Effector memory CD4-positive, alpha-beta T cell (primary cell): ENCODE measurements at regions not wholly inside any gene's neighbourhood (a gene's known extent, or its start where the extent isn't known, plus 50 kb on each side); places are given as distances from the start of the nearest gene placed in this dataset.
"Not testable (repeated sequence)": the region's sequence is repeated elsewhere in the genome, so short reads cannot be mapped to it uniquely, and the experiment has no call there.

Source experiments
- DNase-seq, 3 donors: peaks; one replicate each; pipeline ENCODE4 v3.0.0-alpha.2; 2020
- H3K27ac ChIP-seq: 2 replicates; pipeline ENCODE4 v1.7.0; 2013; ENCODE audit warnings: mild to moderate bottlenecking, low read length, moderate library complexity; ENCODE audit not compliant: insufficient read depth, poor library complexity, severe bottlenecking
- H3K27me3 ChIP-seq: replicated peaks from 2 replicates; pipeline ENCODE4 v1.7.0; 2013; ENCODE audit warnings: mild to moderate bottlenecking, low read length; ENCODE audit not compliant: insufficient read depth, control insufficient read depth, poor library complexity, severe bottlenecking
- H3K36me3 ChIP-seq: 2 replicates; pipeline ENCODE4 v1.7.0; 2013; ENCODE audit warnings: mild to moderate bottlenecking, low read length, moderate library complexity; ENCODE audit not compliant: control insufficient read depth, insufficient read depth
- H3K4me1 ChIP-seq: 2 replicates; pipeline ENCODE4 v1.7.0; 2013; ENCODE audit warnings: low read length, mild to moderate bottlenecking; ENCODE audit not compliant: control insufficient read depth, insufficient read depth, poor library complexity, severe bottlenecking
- H3K4me3 ChIP-seq: 2 replicates; pipeline ENCODE4 v1.7.0; 2013; ENCODE audit warnings: low read length, low read depth, mild to moderate bottlenecking; ENCODE audit not compliant: insufficient read depth, poor library complexity, severe bottlenecking
- H3K9me3 ChIP-seq: 2 replicates; pipeline ENCODE4 v1.7.0; 2013; ENCODE audit warnings: mild to moderate bottlenecking, low read length, moderate library complexity; ENCODE audit not compliant: control insufficient read depth

DNA sequence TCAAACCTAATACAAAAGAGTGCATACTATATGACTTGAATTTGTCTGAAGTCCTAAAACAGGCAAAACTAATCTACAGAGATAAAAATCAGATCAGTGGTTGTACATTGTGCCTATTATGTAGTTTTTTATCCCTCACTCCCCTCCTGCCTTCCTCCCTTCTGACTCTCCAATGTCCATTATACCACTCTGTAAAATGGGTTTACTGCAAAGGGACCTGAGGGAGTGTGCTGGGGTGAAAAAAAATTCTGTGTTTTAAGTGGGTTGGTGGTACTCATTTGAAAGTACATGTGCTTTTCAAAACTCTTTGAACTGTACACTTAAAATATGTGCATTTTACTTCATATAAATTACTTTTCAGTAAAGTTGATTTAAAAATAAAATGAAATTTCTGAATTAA, 89.0 kb upstream of the UBE2E3 start:
- Histone ChIP-seq H3K4me1 (no peaks in the 10 kb centered on the region), H3K36me3 (no peaks in the 10 kb centered on the region), H3K27ac (no peak overlapping the region), H3K9me3 (no peaks in the 10 kb centered on the region), H3K4me3 (no peak overlapping the region), H3K27me3 (no peaks in the 10 kb centered on the region)
- DNase-seq, result no peak

DNA sequence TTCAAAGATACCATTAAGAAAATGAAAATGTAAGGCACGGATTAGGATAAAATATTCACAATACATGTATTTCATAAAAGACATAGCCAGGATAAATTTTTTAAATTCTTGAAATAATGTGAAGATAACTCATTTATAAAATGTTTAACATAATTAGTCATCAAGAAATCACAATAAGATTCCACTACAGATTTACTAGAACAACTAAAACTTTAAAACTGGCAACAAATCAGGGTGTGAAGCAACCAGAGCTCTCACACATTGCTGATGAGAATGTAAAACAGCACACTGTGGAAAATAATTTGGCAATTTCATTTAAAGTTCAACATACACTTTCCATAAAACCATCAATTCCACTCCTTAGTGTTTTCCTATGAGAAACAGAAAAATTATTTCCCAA, 89.6 kb upstream of the UBE2E3 start:
- no peak overlapping the region for H3K4me3 ChIP-seq
- no peaks in the 10 kb centered on the region for H3K27me3 ChIP-seq
- no peaks in the 10 kb centered on the region for H3K36me3 ChIP-seq
- H3K27ac ChIP-seq, result no peak overlapping the region
- no peaks in the 10 kb centered on the region for H3K9me3 ChIP-seq
- H3K4me1 ChIP-seq, result no peaks in the 10 kb centered on the region
- DNase-seq, result no peak

DNA sequence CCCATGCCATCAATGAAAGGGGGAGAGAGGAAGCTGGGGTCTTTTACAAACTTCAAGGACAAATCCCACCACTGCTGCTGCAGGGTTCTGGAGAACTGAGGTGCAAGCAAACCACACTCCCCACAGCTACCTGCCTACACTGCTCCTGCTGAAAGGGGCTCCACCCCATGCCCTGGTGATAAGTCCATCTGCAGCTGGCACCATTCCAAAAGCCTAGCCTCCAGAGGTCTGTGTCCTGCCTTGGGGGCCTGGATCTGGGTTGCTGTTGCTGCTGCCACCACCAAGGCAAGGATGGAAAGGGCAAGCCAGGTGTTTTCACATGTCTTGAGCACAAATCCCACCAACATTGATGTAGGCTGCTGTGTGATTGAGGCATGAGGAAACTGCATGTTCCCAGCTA, 97.4 kb upstream of the UBE2E3 start:
- Histone ChIP-seq H3K36me3 (no peaks in the 10 kb centered on the region), H3K4me1 (no peaks in the 10 kb centered on the region), H3K27ac (no peak overlapping the region), H3K4me3 (no peak overlapping the region), H3K9me3 (no peaks in the 10 kb centered on the region), H3K27me3 (no peaks in the 10 kb centered on the region)
- DNase-seq, result no peak

DNA sequence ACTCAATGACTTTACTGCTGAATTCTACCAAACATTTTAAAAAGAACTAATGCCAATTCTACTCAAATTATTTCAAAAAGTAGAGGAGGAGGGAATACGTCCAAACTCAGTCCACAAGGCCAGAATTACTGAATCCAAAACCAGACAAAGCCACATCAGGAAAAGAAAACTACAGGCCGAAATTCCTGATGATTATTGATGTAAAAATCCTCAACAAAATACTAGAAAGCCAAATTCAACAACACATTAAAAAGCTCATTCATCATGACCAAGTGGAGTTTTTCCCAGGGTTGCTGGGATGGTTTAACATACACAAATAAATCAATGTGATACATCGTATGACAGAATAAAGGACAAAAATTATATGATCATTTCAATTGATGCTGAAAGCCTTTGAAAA, 103.9 kb upstream of the UBE2E3 start:
- H3K36me3 ChIP-seq, result no peaks in the 10 kb centered on the region
- H3K27ac ChIP-seq, result no peak overlapping the region
- H3K4me1 ChIP-seq, result no peaks in the 10 kb centered on the region
- H3K27me3 ChIP-seq, result no peaks in the 10 kb centered on the region
- no peak for DNase-seq
- H3K4me3 ChIP-seq, result no peak overlapping the region
- H3K9me3 ChIP-seq, result no peaks in the 10 kb centered on the region

DNA sequence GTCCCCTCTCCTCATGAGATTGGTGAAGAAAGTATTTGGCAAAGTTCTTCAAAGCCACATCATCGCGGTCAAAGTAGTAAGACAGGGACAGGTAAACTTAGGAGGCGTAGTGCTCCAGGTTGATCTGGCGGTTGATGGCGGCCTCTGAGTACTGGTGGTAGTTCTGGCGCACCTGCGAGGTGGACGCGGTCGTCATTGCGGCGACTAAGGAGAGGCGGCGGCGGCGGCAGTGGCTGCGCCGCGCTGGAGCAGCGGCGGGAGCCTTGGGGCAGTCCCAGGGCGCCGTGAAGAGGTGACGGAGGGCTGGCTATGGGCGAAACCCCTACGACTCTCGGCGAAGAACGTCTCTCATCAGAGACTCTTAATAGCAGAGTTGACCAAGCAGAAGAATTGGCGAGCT, 107.2 kb upstream of the UBE2E3 start:
- H3K4me1 ChIP-seq, result no peaks in the 10 kb centered on the region
- H3K4me3 ChIP-seq, result no peak overlapping the region
- H3K9me3 ChIP-seq, result no peaks in the 10 kb centered on the region
- no peaks in the 10 kb centered on the region for H3K27me3 ChIP-seq
- no peak overlapping the region for H3K27ac ChIP-seq
- no peaks in the 10 kb centered on the region for H3K36me3 ChIP-seq
- no peak for DNase-seq

DNA sequence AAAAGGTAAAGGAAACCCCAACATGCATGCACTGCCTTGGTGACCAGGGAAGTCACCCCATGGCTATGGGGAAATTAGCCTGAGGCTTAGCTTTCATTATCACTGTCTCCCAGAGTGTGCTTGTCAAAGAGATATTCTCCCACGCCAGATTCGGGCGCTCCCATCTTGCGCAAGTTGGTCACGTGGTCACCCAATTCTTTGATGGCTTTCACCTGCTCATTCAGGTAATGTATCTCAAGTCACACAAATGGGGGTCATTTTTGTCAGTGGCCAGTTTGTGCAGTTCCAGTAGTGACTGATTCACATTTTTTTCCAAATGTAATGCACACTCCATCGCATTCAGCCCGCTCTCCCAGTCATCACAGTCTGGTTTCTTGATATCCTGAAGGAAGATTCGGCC, 107.6 kb upstream of the UBE2E3 start:
- H3K36me3 ChIP-seq, DNase-seq, H3K27ac ChIP-seq, H3K4me1 ChIP-seq, H3K4me3 ChIP-seq, H3K9me3 ChIP-seq, H3K27me3 ChIP-seq: not testable (repeated sequence)

DNA sequence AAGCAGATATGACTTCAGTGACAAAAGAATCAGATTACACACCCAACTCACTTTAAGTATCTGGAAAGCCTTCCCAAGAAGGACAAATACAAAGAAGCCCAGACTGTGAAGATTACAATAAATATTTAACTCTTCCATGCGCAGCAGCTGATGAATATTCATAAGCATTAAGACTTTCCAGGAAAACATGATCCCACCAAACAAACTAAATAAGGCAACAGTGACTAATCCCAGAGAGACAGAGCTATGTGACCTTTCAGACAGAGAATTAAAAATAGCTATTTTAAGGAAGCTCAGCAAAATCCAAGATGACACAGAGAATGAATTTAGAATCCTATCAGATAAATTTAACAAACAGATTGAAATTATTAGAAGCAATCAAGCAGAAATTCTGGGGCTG, 108.2 kb upstream of the UBE2E3 start:
- no peak for DNase-seq
- Histone ChIP-seq H3K27me3 (no peaks in the 10 kb centered on the region), H3K36me3 (no peaks in the 10 kb centered on the region), H3K9me3 (no peaks in the 10 kb centered on the region), H3K27ac (no peak overlapping the region), H3K4me1 (no peaks in the 10 kb centered on the region), H3K4me3 (no peak overlapping the region)

DNA sequence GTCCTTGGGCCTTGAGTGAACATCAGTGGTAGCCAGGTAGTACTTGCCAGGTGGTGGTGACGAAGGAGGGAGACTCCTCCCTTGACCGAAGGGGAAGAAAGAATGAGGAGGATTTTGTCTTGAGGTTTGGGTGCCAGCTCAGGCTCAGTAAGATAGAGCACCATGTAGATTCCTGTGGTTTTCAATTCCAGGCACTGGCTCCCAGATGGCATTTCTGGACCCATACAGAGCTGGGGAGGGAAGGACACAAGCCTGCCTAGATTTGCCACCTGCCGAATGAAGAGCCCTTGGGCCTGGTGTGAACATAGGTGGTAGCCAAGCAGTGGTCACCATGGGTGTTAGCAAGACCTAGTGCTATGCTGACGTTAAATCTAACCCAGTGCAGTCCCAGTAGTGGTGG, 108.8 kb upstream of the UBE2E3 start:
- DNase-seq, result no peak
- Histone ChIP-seq H3K27ac (no peak overlapping the region), H3K9me3 (no peaks in the 10 kb centered on the region), H3K27me3 (no peaks in the 10 kb centered on the region), H3K4me3 (no peak overlapping the region), H3K36me3 (no peaks in the 10 kb centered on the region), H3K4me1 (no peaks in the 10 kb centered on the region)

DNA sequence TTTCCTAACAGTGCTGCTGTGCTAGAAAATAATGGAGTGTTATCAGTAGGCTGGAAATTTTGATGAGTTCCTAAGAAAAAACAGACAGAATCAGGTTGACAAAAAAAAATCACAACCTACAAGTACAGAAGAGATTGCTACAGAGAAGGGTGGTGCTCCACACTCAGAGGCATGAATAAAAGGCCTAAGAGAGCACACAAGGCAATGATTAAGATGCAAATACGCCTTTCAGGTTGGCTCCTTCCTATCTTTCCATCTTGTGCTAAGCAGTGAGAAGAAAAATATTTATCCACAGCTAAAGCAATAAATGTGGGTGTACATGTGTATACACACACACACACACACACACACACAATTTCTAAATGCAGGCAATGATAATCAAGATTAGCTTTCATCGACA, 130.6 kb upstream of the UBE2E3 start:
- H3K27me3 ChIP-seq, result no peaks in the 10 kb centered on the region
- no peaks in the 10 kb centered on the region for H3K9me3 ChIP-seq
- H3K36me3 ChIP-seq, result no peaks in the 10 kb centered on the region
- H3K4me1 ChIP-seq, result no peaks in the 10 kb centered on the region
- no peak overlapping the region for H3K4me3 ChIP-seq
- H3K27ac ChIP-seq, result no peak overlapping the region
- DNase-seq, result no peak

DNA sequence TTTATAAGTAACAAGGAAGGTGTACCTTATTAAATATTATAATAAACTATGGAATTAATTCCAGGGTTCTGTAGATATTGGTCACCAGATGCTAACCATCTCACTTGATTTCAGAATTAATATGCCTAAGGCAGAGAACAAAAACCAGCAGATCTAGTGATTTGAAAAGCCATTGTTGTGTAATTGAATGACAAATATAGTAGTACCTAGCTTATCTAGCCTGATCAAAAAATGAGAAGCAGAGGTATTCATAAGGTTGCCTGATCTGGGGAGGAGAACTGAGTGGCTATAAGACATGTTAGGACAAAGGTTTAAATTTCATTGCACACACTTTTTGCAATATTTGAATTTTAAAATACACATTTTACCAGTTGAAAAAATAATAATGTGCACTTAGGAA, 132.0 kb upstream of the UBE2E3 start:
- H3K4me1 ChIP-seq, result no peaks in the 10 kb centered on the region
- no peaks in the 10 kb centered on the region for H3K9me3 ChIP-seq
- H3K27me3 ChIP-seq, result no peaks in the 10 kb centered on the region
- H3K36me3 ChIP-seq, result no peaks in the 10 kb centered on the region
- H3K27ac ChIP-seq, result no peak overlapping the region
- DNase-seq, result no peak
- H3K4me3 ChIP-seq, result no peak overlapping the region
